K562 (cell line): ENCODE measurements at regions not wholly inside any gene's neighbourhood (a gene's known extent, or its start where the extent isn't known, plus 50 kb on each side); places are given as distances from the start of the nearest gene placed in this dataset.

Experiments
- ATAC-seq: fragments of 200-7000 bp; cut with Tn5 transposase; 3 replicates; pipeline ENCODE4 v1.9.1; 2020; ENCODE audit warnings: moderate library complexity
- BruUV-seq: library from RNA; stranded (reverse); fragments of 400-500 nt; replicated peaks from 2 replicates; lab custom pipeline; 2021; lab: Mats Ljungman, UMichigan
- CTCF ChIA-PET: fragments of 300-600 bp; formaldehyde crosslinking; extraction: SDS; loops from one replicate; lab custom pipeline; 2021; ENCODE audit warnings: low intra/inter-chr PET ratio; lab: Yijun Ruan, JAX
- POLR2A ChIA-PET: fragments of 300-600, 350-650 bp; sonication (Branson Sonifier 250); formaldehyde crosslinking; extraction: SDS; loops from one replicate; lab custom pipeline; 2021; ENCODE audit warnings: antibody characterized with exemption, inconsistent platforms; lab: Yijun Ruan, JAX
- DNase-seq, 4 experiments: peaks; one replicate each; pipeline versions ENCODE4 v3.0.0 to v3.0.0-alpha.2; 2011 to 2018; ENCODE audit warnings: low spot score in 3 of 4, mixed read lengths in 3 of 4; ENCODE audit errors: extremely low read depth in 1 of 4
- FAIRE-seq: peaks from 2 replicates; lab custom pipeline; 2011; peaks lifted over from hg19 to GRCh38; lab: Jason Lieb, UNC
- H2AFZ ChIP-seq: 2 replicates; pipeline ENCODE4 v1.6.0; 2011; ENCODE audit warnings: low read depth, low read length, control low read depth, inconsistent platforms
- H3K27ac ChIP-seq: fragments of 200-600 bp; 3 replicates; pipeline ENCODE4 v1.8.0; 2011; ENCODE audit warnings: low read depth, mild to moderate bottlenecking, control low read depth, inconsistent platforms, low read length, moderate library complexity, mixed read lengths; ENCODE audit errors: extremely low read depth
- H3K27me3 ChIP-seq, 2 experiments: fragments of 300-600 bp in 1 of 2; 2 replicates in 1 of 2; 3 replicates in 1 of 2; pipeline versions ENCODE4 v1.6.0 to v1.8.0; 2011; ENCODE audit warnings: inconsistent platforms in 2 of 2, low read length in 2 of 2, mild to moderate bottlenecking in 1 of 2, mixed read lengths in 1 of 2, moderate library complexity in 1 of 2; ENCODE audit not compliant: control insufficient read depth in 2 of 2, insufficient read depth in 2 of 2
- H3K36me3 ChIP-seq: fragments of 300-600 bp; 3 replicates; pipeline ENCODE4 v1.8.0; 2011; ENCODE audit warnings: mild to moderate bottlenecking, low read length, inconsistent platforms; ENCODE audit not compliant: control insufficient read depth, insufficient read depth
- H3K4me1 ChIP-seq, 2 experiments: fragments of 200-600 bp in 1 of 2; replicated peaks in 1 of 2; 2 replicates in 1 of 2; 3 replicates in 1 of 2; pipeline versions ENCODE4 v1.5.1 to v1.8.0; 2011; ENCODE audit warnings: inconsistent platforms in 2 of 2, low read length in 2 of 2, mild to moderate bottlenecking in 1 of 2, mixed read lengths in 1 of 2, moderate library complexity in 1 of 2; ENCODE audit not compliant: control insufficient read depth in 2 of 2, insufficient read depth in 2 of 2
- H3K4me2 ChIP-seq: 2 replicates; pipeline ENCODE4 v1.6.1; 2011; ENCODE audit warnings: low read length, control low read depth, inconsistent platforms, mixed read lengths; ENCODE audit not compliant: insufficient read depth
- H3K4me3 ChIP-seq: fragments of 200-600 bp; sonication (generic), shearing (Covaris generic); 2 replicates; pipeline ENCODE4 v1.5.1; 2016; ENCODE audit warnings: control low read depth, inconsistent platforms
- H3K79me2 ChIP-seq: fragments of 200-600 bp; 3 replicates; pipeline ENCODE4 v1.8.0; 2011; ENCODE audit warnings: low read length, inconsistent platforms; ENCODE audit not compliant: control insufficient read depth, insufficient read depth
- H3K9ac ChIP-seq, 2 experiments: 2 replicates each; pipeline versions ENCODE4 v1.6.0 to v1.6.1; 2011; ENCODE audit warnings: low read depth in 2 of 2, low read length in 2 of 2, control low read depth in 1 of 2, inconsistent platforms in 1 of 2, mild to moderate bottlenecking in 1 of 2, mixed read lengths in 1 of 2; ENCODE audit not compliant: insufficient read depth in 1 of 2
- H3K9me1 ChIP-seq: one replicate; pipeline ENCODE4 v1.6.0; 2011; ENCODE audit warnings: inconsistent platforms, mild to moderate bottlenecking, low read length, moderate library complexity; ENCODE audit not compliant: control insufficient read depth, insufficient read depth
- H3K9me3 ChIP-seq: replicated peaks from 2 replicates; pipeline ENCODE4 v1.5.1; 2011; ENCODE audit warnings: low read depth, low read length, inconsistent platforms; ENCODE audit not compliant: control insufficient read depth, insufficient read depth
- H4K20me1 ChIP-seq: replicated peaks from 2 replicates; pipeline ENCODE4 v1.6.1; 2011; ENCODE audit warnings: low read length, inconsistent platforms, mixed read lengths; ENCODE audit not compliant: control insufficient read depth, insufficient read depth
- ZNF143 ChIP-seq: sonication (generic); formaldehyde crosslinking; IDR thresholded peaks from 2 replicates; pipeline ENCODE4 v1.9.0; 2022; ENCODE audit warnings: mild to moderate bottlenecking, missing genetic modification reagents
- WGBS: fragments of 100-300 bp; shearing (Covaris generic); methylation state at CpG from one replicate; pipeline ENCODE4 v1.1.6; 2016; ENCODE audit warnings: low coverage, mixed read lengths; ENCODE audit not compliant: insufficient coverage; ENCODE audit errors: missing lambda C conversion rate; 5-methylcytosine and 5-hydroxymethylcytosine counted together
- in situ Hi-C: fragments of 300-500 bp; cut with MboI; formaldehyde crosslinking; loops from 4 replicates; pipeline ENCODE4 v1.15.0; 2018; ENCODE audit warnings: inconsistent platforms, mixed read lengths
- intact Hi-C: fragments of 100-400 bp; cut with micrococcal nuclease; formaldehyde crosslinking; loops from 2 replicates; pipeline ENCODE4 v1.14.2; 2022
- TF ChIP-seq, protein P1 (sequence below): IDR thresholded peaks from 3 replicates; pipeline ENCODE4 v1.6.1; 2011; ENCODE audit warnings: borderline replicate concordance, mild to moderate bottlenecking; ENCODE audit not compliant: insufficient read length, insufficient read depth
- TF ChIP-seq, protein P2 (sequence below): IDR thresholded peaks from 2 replicates; pipeline ENCODE4 v1.6.1; 2016; ENCODE audit warnings: missing genetic modification characterization, missing compliant biosample characterization
- TF ChIP-seq, protein P3 (sequence below): sonication (generic); formaldehyde crosslinking; IDR thresholded peaks from 2 replicates; pipeline ENCODE4 v1.8.0; 2022; ENCODE audit warnings: mild to moderate bottlenecking, missing genetic modification reagents

DNA sequence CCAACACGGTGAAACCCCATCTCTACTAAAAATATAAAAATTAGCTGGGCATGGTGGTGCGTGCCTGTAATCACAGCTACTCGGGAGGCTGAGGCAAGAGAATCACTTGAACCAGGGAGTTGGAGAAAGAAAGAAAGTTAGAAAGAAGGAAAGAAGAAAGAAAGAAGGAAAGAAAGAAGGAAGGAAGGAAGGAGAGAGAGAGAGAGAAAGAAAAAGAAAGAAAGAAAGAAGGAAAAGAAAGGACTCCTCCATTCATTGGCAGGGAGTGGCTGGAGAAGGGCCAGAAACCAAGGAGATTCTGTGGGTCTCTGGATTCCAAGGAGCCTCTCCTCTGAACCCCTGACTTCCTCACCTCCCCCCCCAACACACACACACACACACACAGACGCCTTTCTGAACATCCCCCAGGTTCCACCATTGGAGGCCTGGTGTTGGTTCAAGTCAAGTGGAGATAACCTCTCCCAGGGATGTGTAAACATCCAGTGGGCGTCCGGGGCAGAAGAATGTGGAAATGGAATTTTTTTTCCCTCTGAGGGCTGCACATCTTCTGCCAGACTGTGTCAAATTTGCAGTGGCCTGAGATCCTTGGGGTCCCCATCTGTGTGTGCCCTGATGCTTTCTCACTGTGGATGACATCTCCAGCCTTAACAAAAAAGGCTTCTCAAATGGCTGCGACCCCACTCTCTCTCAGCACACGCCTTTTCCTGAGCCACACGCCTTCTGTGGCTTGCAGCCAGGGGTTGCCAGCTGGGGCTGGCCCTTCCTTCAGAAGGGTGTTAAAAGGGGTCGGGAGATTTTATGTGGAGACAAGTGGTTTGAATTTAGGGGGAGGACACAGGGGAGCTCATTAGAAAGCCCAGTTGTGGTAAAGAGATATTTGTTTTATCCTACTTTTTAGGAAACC lies 109.3 kb upstream of the HAND1 start:
- ATAC-seq (no peak), DNase-seq (no peak), FAIRE-seq (no peak)
- H3K4me3 ChIP-seq, result no peak overlapping the region
- no peaks in the 10 kb centered on the region for H3K79me2 ChIP-seq
- in situ Hi-C loops, result no loop called here
- TF ChIP-seq, protein P1, sequence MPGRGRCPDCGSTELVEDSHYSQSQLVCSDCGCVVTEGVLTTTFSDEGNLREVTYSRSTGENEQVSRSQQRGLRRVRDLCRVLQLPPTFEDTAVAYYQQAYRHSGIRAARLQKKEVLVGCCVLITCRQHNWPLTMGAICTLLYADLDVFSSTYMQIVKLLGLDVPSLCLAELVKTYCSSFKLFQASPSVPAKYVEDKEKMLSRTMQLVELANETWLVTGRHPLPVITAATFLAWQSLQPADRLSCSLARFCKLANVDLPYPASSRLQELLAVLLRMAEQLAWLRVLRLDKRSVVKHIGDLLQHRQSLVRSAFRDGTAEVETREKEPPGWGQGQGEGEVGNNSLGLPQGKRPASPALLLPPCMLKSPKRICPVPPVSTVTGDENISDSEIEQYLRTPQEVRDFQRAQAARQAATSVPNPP, result no peak
- TF ChIP-seq, protein P2, sequence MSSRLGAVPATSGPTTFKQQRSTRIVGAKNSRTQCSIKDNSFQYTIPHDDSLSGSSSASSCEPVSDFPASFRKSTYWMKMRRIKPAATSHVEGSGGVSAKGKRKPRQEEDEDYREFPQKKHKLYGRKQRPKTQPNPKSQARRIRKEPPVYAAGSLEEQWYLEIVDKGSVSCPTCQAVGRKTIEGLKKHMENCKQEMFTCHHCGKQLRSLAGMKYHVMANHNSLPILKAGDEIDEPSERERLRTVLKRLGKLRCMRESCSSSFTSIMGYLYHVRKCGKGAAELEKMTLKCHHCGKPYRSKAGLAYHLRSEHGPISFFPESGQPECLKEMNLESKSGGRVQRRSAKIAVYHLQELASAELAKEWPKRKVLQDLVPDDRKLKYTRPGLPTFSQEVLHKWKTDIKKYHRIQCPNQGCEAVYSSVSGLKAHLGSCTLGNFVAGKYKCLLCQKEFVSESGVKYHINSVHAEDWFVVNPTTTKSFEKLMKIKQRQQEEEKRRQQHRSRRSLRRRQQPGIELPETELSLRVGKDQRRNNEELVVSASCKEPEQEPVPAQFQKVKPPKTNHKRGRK, result peak; percentile 57
- TF ChIP-seq ZNF143, result no peak
- TF ChIP-seq, protein P3, sequence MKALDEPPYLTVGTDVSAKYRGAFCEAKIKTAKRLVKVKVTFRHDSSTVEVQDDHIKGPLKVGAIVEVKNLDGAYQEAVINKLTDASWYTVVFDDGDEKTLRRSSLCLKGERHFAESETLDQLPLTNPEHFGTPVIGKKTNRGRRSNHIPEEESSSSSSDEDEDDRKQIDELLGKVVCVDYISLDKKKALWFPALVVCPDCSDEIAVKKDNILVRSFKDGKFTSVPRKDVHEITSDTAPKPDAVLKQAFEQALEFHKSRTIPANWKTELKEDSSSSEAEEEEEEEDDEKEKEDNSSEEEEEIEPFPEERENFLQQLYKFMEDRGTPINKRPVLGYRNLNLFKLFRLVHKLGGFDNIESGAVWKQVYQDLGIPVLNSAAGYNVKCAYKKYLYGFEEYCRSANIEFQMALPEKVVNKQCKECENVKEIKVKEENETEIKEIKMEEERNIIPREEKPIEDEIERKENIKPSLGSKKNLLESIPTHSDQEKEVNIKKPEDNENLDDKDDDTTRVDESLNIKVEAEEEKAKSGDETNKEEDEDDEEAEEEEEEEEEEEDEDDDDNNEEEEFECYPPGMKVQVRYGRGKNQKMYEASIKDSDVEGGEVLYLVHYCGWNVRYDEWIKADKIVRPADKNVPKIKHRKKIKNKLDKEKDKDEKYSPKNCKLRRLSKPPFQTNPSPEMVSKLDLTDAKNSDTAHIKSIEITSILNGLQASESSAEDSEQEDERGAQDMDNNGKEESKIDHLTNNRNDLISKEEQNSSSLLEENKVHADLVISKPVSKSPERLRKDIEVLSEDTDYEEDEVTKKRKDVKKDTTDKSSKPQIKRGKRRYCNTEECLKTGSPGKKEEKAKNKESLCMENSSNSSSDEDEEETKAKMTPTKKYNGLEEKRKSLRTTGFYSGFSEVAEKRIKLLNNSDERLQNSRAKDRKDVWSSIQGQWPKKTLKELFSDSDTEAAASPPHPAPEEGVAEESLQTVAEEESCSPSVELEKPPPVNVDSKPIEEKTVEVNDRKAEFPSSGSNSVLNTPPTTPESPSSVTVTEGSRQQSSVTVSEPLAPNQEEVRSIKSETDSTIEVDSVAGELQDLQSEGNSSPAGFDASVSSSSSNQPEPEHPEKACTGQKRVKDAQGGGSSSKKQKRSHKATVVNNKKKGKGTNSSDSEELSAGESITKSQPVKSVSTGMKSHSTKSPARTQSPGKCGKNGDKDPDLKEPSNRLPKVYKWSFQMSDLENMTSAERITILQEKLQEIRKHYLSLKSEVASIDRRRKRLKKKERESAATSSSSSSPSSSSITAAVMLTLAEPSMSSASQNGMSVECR (CRISPR knock-in tag), result no peak
- intact Hi-C loops, result no loop called here
- H2AFZ ChIP-seq, result no peak overlapping the region
- H3K36me3 ChIP-seq, result no peaks in the 10 kb centered on the region
- no peak overlapping the region for H3K9ac ChIP-seq
- ChIA-PET POLR2A (no interaction called here), CTCF (no interaction called here)
- no peaks in the 10 kb centered on the region for H3K4me1 ChIP-seq
- H3K9me3 ChIP-seq, result no peaks in the 10 kb centered on the region
- H3K9me1 ChIP-seq, result peaks cover 3% of the 10 kb centered on the region
- no TSS peak for BruUV-seq
- H3K27ac ChIP-seq, result no peak overlapping the region
- H3K4me2 ChIP-seq, result no peak overlapping the region
- WGBS, result 0% methylated on average over 10 of the region's 10 CpGs
- H3K27me3 ChIP-seq, result peaks cover 30 to 50% of the 10 kb centered on the region in 2 experiments
- 0 out of 2 replicates have a peak, but pooled peaks cover 11% of the 10 kb centered on the region for H4K20me1 ChIP-seq
